ENCODE measurements at regions not wholly inside any gene's neighbourhood (a gene's known extent, or its start where the extent isn't known, plus 50 kb on each side); places are given as distances from the start of the nearest gene placed in this dataset.
A peak's percentile ranks its signal among the peaks of the same experiment; 100 is the strongest.

DNA sequence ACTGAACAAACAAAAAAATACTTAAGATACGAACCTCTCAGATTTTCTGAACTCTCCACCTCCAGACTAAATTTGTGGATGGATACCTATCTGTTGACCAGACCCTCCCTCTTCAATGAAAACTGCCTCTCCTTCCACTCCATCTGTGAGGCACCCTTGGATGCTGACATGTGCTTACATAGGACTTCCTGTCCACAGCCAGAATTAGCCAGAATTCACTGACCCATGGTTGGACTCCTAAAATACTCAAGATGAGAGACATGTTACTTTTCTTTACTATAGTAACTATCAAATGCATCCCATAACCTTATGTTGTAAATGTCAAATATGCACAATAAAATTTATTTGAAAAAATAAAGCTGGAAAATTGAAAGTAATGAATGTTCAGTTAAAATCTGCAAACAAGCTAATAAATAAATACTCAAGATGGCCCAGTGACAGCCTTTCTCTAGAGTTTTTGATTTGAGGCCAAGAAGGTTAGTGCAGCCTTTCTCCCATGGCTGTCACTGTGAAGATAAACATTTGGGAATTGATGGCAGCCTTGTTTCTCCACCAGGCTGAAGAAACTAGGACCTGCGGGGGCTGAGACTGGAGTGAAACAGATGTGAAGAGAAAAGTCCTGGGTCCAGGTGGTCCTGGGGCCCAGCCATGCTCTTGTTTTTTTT, 287.0 kb downstream of the ZEB1 start:
- no peak for DNase-seq (ENCODE audit: low spot score)

DNA sequence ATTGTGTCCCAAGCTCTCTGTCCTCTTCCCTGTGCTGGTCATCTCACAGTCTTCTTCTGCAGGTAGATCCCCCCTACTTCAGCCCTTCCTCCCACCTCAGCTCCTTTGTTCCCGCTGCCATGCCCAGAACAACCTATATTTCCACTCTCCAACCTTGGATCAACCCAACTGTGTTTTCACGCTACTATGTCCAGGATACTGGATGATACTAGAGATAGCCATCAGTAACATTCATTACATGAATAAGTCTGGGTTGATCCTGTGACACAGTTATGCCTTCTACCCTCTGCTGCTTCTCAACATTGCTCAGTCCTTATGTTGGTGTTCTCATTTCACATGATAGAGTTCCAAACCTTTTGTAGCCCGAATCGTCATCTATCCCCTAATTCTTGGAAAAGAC, 286.4 kb downstream of the ZEB1 start:
- no peak for DNase-seq (ENCODE audit: low spot score)

DNA sequence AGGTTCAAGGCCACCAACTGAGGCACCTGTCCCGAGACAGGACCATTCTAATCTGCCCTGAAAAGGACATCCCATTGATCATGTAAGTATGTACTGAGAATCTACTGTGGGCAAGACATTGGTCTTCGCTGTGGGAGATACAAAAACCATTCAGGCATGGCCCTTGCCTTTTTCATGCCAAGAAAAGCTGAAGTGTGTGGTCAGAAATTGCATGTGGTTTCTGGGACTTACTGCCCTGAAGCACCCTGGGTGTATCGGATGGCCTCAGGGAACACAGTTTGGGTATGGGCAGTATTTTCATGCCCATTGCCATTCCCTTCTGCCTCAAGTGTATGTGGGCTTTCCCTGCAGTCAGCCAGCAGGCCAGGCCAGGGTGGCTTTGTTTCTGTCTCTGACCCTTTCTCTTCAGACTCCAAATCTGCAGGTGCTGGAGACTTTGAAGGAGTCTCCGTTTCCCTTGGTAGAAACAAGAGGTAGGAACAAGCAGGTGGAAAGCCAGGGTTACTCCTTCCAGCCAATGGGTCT, 285.7 kb downstream of the ZEB1 start:
- no peak for DNase-seq (ENCODE audit: low spot score)

DNA sequence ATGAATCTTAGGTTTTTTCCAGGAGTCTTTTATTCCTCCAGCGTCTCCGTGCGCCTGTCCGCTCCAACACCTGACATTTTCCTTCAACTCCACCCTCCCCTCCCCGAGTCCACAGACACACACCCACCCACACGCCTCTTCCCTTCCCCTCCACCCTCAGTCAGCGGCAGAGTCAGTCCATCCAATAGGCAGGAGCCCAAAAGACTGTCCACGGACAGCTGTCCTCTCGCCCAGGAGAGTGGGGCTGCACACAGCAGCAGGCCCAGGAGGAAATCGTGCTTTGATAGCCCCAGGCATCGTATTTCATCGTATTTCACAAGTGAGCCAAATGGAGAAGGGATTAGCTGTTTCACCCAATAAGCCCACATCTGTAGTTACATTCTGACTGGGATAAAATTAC, 285.1 kb downstream of the ZEB1 start:
- no peak for DNase-seq (ENCODE audit: low spot score)

DNA sequence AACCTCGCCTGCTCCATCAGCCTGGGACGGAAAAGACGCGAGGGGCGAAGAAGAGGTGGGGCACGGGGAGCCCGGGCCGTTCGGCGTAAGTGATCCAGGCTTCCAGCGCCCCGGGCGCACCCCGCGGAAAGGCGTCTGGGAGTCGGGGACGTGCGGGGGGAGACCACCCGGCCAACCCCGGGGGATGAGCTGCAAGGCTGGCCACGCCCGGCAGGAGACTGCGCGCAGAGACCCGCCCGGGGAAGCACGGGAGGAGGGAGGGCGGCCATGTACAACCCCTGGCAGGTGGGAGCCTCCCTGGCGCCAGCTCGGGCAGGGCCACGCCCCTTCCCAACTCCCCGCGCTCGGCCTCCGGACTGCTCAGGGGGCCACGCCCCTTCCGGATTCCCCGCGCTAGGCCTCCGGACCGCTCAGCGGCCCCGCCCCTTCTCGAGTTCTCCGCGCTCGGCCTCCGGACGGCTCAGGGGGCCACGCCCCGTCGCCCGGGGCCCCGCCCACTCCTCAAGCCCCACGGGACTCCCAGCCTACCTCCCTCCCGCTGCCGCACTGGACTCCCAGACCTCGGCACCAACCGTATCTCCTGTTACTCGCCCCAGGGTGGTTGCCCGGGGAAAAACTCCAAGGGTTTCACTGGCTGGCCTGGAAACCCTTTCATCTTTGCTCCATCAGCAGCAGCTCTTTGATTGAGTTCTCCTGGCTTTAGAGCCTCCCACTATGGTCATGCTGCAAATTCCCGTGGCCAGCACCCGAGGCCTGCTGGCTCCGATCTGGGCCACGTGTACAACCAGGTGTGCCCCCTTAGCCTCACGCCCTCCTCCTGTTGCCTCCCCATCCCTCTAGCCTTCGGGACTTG, 284.4 kb downstream of the ZEB1 start:
- DNase-seq (ENCODE audit: low spot score), result peak; percentile 99

DNA sequence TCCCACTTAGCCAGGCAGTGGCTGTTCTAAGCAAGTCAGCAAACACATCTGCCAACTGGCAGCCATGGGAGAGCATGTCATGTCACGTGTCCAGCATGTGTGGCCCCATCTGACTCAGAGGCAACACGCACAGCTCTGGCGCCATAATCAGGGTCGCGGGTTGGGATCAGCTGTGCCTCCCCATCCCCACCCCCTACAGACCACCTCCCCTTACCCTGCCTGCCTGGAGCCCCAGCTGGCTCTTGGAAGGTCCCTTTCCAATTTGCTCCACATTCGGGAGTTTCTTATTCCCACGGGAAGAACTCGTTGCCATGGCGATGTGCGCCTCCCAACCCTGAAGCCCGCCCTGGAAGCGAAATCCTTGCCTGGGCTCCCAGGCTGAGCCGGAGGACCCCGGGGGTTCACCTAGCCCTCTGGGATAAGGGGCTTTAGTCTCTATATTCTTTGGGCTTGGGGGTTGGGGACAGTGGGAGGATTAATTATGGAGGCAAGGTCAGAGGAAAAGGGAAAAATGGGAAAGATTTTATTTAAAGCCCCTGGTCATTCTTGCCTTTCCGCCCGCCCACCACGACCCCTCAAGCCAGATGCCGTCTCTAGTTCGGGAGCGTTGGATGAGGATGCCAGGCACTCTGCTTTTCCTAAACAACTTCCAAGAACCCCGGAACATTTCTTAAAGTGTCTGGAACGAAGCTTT, 283.7 kb downstream of the ZEB1 start:
- DNase-seq (ENCODE audit: low spot score), result peak; percentile 86

DNA sequence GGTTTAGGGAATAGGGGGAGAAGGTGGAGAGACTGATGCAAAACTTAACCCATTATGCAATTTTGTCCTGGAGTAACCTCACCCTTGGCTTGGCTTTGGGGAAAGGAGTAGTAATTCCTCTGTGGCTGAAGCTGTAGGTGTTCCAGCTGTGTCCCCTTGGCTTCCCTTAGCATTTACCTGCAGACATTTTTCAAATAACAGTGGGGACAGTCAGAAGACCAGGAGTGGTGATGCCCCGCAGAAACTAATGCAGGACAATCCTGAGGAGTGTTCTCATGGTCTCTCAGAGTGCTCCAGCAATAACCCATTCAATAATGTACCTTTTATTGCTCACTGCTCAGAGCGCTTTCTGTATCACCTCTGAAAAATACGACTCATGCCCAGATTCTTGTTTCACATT, 282.1 kb downstream of the ZEB1 start:
- no peak for DNase-seq (ENCODE audit: low spot score)

DNA sequence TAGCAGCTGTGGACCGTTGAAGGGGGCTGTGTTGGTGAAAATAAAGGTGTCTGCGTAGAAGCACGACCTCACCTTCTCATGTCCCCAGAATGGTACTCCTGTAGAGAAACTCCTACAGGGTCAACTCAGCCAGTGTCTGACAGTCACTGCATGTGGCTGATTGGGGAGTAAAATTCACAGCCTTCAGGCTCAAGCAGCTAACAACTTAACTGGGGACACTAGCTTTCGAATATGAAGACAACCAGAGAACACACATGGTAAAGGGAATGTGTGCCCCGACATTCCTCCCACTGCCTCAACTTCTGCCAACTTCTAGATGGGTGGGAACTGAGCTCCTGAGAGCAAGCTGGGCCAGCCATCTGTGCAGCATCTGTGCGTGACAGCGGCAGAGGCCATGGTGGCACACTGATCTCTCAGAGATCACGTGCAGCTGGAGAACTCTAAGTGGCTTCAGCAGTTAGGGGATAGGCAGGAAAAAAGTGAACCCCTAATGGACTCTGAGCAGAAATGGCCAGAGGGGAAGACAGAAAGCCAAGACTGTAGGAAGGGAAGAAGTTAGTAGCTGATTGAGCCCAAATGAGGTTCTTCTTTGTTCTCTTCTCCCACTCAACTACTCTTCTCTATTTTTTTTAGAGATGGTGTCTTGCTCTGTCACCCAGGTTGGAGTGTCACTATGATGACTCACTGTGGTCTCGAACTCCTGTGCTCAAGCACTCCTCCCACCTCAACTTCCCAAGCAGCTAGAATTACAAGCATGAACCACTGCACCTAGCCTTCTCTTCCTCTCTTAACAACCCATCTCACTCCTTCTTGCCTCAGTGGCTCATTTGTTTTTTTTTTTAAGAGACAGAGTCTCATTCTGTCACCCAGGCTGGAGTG, 280.8 kb downstream of the ZEB1 start:
- no peak for DNase-seq (ENCODE audit: low spot score)

DNA sequence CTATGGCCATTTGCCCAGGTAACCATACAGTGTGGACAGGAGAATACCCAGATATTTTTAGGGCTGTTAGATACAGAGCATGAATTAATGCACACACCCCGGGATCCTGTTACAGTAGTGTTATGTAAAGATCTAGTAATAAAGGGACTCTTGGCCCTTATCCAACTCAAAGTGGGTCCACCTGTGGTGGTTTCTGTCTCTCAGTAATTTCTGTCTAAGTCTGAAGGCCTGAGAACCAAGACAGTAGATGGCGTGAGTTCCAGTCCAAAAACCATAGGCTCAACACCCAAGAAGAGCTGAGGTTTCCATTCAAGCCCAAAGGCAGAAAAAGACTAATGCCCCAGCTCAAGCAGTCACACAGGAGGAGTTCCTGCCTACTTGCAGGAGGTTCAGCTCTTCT, 277.7 kb downstream of the ZEB1 start:
- no peak for DNase-seq (ENCODE audit: low spot score)

DNA sequence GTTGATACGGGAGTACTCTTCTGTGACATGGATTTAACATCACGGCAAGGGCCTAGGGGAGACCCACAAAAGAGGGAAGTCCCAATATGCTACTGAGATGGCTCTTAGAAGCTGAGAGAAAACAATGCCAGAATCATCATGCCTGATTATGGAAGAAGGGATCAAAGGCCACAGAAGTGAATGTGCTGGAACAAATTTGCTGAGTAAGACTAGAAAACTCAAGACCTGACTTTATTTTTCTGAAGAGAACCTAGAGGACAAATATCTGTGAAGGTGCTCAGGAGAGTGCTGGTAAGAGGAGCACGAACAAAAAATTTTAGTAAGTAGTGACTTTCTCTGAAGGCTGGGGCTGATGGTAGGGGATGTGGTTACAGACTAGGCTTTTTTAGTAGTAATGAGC, 277.0 kb downstream of the ZEB1 start:
- DNase-seq (ENCODE audit: low spot score), result no peak

DNA sequence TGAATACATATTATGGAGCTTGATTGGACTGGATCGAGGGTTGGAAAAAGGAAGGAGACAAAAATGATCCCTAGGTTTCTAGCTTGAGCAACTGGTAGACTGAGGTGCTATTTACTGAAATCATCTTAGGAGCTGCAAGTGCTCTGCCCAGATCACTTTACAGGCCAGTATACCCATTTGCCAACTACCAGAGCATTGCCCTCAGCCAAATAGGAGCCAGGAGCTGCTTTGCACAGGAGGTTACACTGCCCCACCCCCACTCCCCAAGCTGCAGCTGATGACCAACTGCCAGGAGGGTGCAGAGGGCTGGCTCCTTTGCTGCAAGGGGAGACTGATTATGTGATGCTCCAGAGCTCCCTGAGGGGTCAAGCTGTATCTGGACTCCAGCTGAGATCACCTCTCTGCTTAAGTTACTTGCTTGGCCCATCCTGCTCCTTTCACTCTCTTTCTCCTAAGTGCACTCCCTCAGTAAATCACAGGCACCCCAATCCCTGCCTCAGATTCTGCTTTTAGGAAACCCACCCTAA, 275.4 kb downstream of the ZEB1 start:
- no peak for DNase-seq (ENCODE audit: low spot score)

DNA sequence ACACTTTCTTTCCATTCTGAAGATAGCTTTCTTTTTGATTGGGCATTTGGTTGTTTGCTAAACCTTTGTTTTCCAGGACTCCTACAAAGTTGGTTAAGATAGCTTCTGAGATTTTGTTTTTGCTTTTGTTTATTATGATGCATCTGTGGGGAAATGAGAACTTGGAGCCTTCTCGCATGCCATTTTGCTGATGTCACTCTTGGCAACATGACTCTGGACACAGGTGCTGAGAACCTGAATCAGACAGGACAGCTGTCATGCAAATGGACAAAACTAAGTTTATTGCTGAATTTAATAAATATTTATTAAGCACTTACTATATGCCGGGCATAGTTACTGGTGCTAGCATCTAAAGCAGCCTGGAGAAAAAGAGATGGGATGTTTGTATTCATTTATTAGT, 274.1 kb downstream of the ZEB1 start:
- DNase-seq (ENCODE audit: low spot score), result no peak

DNA sequence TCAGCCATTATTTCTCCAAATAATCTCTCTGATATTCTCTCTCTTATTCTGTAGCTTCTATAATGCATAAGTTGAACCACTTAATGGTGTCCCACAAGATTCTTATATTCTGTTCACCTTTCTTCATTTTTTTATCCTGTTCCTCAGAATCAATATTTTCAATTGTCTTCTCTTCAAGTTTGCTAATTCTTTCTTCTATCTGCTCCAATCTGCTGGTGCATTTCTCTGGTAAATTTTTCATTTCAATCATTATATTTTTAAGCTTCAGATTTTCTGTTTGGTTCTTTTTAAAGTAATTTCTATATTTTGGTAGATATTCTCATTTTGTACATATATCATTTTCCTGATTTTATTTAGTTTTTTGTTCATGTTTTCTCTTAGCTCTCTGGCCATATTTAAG, 272.6 kb downstream of the ZEB1 start:
- no peak for DNase-seq (ENCODE audit: low spot score)

DNA sequence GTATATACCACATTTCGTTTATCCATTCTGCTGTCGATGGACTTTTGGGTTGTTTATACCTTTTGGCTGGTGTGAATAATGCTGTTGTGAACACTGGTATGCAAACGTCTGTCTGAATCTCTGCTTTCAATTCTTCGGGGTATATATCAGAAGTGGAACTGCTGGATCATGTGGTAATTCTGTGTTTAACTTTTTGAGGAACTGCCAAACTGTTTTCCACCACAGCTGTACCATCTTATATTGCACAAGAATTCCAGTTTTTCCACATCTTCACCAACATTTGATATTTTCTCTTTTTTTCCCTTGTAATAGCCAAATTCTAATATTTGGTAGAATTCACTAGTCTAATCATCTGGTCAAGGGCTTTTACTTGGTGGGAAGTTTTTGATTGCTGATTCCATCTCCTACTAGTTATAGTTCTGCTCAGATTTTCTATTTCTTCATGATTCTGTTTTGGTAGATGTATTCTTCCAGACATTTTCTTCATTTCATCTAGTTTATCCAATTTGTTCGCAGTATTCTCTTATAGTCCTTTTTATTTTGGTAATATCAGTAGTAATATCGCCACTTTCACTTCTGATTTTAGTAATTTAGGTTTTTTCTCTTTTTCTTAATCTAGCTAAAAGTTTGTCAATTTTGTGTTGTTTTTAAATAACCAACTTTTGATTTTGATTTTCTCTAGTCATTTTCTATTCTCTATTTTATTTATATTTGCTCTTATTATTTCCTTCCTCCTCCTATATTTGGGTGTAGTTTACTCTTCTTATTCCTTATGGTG, 271.2 kb downstream of the ZEB1 start:
- no peak for DNase-seq (ENCODE audit: low spot score)

DNA sequence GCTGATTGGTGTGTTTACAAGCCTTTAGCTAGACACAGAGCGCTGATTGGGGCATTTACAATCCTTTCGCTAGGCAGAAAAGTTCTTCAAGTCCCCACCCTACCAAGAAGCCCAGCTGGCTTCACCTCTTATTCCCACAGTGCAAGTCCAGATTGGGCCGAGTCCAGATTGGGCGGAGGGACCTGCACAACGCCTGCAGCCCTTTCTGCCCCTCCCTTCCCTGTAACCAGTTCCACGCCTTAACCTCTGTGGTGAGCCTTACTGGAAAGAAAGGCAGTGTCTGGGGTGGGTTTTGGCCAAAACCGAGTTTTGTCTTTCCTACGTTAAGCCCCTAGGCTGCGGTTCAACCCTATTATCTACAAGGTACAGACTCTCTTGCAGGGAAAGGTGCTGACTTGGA, 268.7 kb downstream of the ZEB1 start:
- DNase-seq (ENCODE audit: low spot score), result no peak

DNA sequence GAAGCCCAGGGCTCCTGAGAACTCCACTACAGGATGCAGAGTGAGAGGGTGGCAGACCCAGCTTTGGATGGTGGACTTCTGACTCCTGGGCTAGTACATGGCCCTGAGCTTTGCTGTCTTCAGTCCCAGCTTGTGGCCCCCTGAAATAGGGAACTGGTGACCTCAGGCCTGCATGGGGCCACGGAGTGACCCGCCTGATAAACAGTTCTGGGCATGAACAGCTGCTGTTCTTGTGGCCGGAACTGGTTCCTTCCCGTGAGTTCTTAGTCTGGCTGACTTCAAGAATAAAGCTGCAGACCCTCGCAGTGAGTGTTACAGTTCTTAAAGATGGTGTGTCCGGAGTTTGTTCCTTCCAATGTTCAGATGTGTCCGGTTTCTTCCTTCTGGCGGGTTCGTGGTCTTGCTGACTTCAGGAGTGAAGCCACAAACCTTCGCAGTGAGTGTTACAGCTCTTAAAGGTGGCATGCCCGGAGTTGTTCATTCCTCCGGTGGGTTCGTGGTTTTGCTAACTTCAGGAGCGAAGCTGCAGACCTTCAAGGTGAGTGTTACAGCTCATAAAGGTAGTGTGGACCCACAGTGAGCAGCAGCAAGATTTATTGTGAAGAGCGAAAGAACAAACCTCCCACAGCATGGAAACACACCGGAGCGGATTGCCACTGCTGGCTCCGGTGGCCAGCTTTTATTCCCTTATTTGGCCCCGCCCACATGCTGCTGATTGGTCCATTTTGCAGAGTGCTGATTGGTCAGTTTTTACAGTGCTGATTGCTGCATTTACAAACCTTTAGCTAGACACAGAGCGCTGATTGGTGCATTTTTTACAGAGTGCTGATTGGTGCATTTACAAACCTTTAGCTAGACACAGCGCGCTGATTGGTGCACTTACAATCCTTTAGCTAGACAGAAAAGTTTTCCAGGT, 268.0 kb downstream of the ZEB1 start:
- DNase-seq (ENCODE audit: low spot score), result no peak

DNA sequence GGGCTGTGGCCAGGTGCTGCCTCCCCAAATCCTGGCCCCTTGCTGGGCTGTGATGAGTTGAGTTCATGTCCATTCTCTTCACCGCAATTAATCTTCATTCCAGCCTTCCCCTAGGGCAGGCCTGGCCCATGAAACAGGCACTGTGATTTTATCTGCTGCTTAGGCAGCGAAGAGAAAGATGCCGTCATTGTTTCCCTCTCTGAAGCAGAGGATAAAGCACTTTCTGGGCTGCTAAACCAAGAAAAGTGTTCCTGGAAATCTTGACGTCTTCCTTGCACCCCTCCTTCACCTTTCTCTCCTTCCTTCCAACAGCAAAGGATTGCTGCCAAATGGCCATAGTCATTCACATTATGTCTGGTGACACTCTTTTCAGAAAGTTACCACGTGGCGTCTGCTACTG, 265.9 kb downstream of the ZEB1 start:
- no peak for DNase-seq (ENCODE audit: low spot score)

DNA sequence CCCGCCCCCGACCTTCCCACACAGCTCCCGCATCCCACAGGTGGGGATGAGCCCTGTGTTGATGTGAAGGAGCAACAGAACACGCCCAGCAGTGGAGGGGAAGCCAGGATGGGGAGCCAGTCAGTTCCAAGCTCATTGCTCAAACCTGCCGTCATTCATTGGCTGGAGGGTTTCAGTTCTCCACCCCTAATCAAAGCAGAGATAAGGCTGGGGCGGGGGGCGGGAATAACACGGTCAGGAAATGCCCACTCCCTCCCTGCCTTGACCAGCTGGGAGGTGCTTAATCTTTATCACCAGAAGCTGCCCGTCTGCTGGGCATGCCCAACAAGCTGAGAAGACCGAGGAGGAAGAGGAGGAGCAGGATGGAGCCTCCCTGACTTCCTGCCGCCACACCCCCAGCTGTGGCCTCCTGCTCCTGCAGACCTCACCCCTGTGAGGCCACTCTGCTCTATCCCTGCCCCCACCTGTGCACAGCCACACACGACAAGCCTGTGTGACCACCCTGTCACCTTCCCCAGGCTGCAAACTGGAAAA, 265.1 kb downstream of the ZEB1 start:
- no peak for DNase-seq (ENCODE audit: low spot score)

DNA sequence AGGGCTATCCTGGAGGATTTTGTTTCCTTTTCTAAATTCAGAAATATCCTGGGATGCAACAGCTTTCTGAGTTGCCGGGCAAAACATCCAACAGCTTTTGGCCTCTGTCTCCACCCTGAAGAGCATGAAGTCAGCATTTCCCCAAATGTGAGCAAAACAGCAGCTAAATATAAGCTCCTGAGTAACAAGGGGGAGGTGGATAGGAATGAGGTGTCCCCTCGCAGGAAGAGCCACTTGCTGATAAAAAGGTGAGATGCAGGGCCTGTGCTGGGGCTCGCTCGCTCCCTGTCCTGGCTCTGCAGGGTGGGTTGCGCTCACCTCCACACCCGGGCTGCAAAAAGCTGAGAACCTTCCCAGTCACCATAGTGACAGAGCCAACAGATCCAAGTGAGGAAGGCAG, 264.3 kb downstream of the ZEB1 start:
- no peak for DNase-seq (ENCODE audit: low spot score)
